Mammary epithelial cell (primary cell): ENCODE measurements at regions not wholly inside any gene's neighbourhood (a gene's known extent, or its start where the extent isn't known, plus 50 kb on each side); places are given as distances from the start of the nearest gene placed in this dataset.

Experiments used
- EZH2 ChIP-seq: IDR thresholded peaks from 2 replicates; pipeline ENCODE4 v1.6.1; 2012; ENCODE audit warnings: low read length, inconsistent platforms, borderline replicate concordance
- TF ChIP-seq, protein P1 (sequence below), 2 donors: IDR thresholded peaks in 1 of 2; conservative IDR thresholded peaks in 1 of 2; 2 replicates each; pipeline ENCODE4 v1.5.1; 2011 to 2012; ENCODE audit warnings: inconsistent platforms in 2 of 2, low read length in 2 of 2, mild to moderate bottlenecking in 2 of 2, control low read depth in 1 of 2, low read depth in 1 of 2; ENCODE audit not compliant: insufficient read depth in 1 of 2; ENCODE audit errors: extremely low read depth in 1 of 2

DNA sequence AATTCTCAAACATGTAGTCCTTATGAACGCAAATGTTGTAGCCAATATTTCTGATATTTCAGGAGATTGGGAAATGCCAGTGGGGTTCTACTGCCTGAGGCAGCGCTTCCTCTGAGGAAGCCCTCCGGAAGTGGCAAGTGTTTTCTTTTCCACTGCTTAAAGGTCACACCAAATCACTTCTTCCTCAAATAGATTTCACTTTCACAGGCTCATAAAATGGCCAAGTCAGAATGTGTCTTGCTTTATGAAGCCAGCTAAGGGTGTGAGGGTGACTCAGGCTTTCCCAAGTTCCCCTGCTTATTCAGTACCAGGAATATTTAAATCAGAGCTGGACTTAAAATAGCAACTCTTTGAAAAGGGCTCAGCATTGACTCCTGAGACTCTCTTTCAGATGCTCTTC is 514.2 kb upstream of the DIPK2B start:
- TF ChIP-seq, protein P1, sequence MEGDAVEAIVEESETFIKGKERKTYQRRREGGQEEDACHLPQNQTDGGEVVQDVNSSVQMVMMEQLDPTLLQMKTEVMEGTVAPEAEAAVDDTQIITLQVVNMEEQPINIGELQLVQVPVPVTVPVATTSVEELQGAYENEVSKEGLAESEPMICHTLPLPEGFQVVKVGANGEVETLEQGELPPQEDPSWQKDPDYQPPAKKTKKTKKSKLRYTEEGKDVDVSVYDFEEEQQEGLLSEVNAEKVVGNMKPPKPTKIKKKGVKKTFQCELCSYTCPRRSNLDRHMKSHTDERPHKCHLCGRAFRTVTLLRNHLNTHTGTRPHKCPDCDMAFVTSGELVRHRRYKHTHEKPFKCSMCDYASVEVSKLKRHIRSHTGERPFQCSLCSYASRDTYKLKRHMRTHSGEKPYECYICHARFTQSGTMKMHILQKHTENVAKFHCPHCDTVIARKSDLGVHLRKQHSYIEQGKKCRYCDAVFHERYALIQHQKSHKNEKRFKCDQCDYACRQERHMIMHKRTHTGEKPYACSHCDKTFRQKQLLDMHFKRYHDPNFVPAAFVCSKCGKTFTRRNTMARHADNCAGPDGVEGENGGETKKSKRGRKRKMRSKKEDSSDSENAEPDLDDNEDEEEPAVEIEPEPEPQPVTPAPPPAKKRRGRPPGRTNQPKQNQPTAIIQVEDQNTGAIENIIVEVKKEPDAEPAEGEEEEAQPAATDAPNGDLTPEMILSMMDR (conservative IDR thresholded peaks at IDR 0.05 in 1 of 2, IDR thresholded peaks at IDR 0.05 in 1 of 2; ENCODE audit: extremely low read depth in 1 of 2, insufficient read depth in 1 of 2, low read depth in 1 of 2, low read length in 2 of 2), result no peak
- TF ChIP-seq EZH2, result no peak
